ENCODE measurements at regions not wholly inside any gene's neighbourhood (a gene's known extent, or its start where the extent isn't known, plus 50 kb on each side); places are given as distances from the start of the nearest gene placed in this dataset.

GRCh38 chr2:75822336-75822735 is 111.6 kb upstream of the GCFC2 start:
- no peak overlapping the region for H3K27ac Mint-ChIP-seq
- no peak for TF ChIP-seq CTCF (conservative IDR thresholded peaks at IDR 0.05)
- DNase-seq (ENCODE audit: extremely low spot score, unreplicated experiment), result no peak
- peaks cover 5% of the 10 kb centered on the region for H3K9me3 Mint-ChIP-seq
- no peaks in the 10 kb centered on the region for H3K36me3 Mint-ChIP-seq
- no peaks in the 10 kb centered on the region for H3K4me1 Mint-ChIP-seq (ENCODE audit: unreplicated experiment)
- no peaks in the 10 kb centered on the region for H3K27me3 Mint-ChIP-seq
- H3K4me3 Mint-ChIP-seq, result no peak overlapping the region

GRCh38 chr2:75820693-75821092 is 110.0 kb upstream of the GCFC2 start:
- no peak for DNase-seq (ENCODE audit: extremely low spot score, unreplicated experiment)
- Mint-ChIP-seq H3K4me1 (ENCODE audit: unreplicated experiment) (no peaks in the 10 kb centered on the region), H3K27me3 (no peaks in the 10 kb centered on the region), H3K9me3 (peaks cover 5% of the 10 kb centered on the region), H3K4me3 (no peak overlapping the region), H3K36me3 (no peaks in the 10 kb centered on the region), H3K27ac (no peak overlapping the region)
- no peak for TF ChIP-seq CTCF (conservative IDR thresholded peaks at IDR 0.05)

- peaks cover 6% of the 10 kb centered on the region for H3K4me1 Mint-ChIP-seq (ENCODE audit: unreplicated experiment)
- no peaks in the 10 kb centered on the region for H3K9me3 Mint-ChIP-seq
- no peak for DNase-seq (ENCODE audit: extremely low spot score, unreplicated experiment)
- no peaks in the 10 kb centered on the region for H3K36me3 Mint-ChIP-seq
- H3K27ac Mint-ChIP-seq, result peak overlapping the region; percentile 74
- no peak for TF ChIP-seq CTCF (conservative IDR thresholded peaks at IDR 0.05)
- H3K4me3 Mint-ChIP-seq, result peak overlapping the region; percentile 4
- no peaks in the 10 kb centered on the region for H3K27me3 Mint-ChIP-seq
Observed at GRCh38 chr2:75810611-75811330, 100.1 kb upstream of the GCFC2 start.

- TF ChIP-seq CTCF (conservative IDR thresholded peaks at IDR 0.05), result no peak
- H3K27ac Mint-ChIP-seq, result peak overlapping the region; percentile 91
- DNase-seq (ENCODE audit: extremely low spot score, unreplicated experiment), result no peak
Observed at GRCh38 chr2:75808793-75809535, 98.2 kb upstream of the GCFC2 start.

GRCh38 chr2:75807992-75808391 is 97.3 kb upstream of the GCFC2 start:
- no peaks in the 10 kb centered on the region for H3K27me3 Mint-ChIP-seq
- no peak for TF ChIP-seq CTCF (conservative IDR thresholded peaks at IDR 0.05)
- no peaks in the 10 kb centered on the region for H3K36me3 Mint-ChIP-seq
- H3K4me1 Mint-ChIP-seq (ENCODE audit: unreplicated experiment), result peaks cover 6% of the 10 kb centered on the region
- H3K9me3 Mint-ChIP-seq, result no peaks in the 10 kb centered on the region
- peak overlapping the region; percentile 54 for H3K4me3 Mint-ChIP-seq
- H3K27ac Mint-ChIP-seq, result peak overlapping the region; percentile 90
- DNase-seq (ENCODE audit: extremely low spot score, unreplicated experiment), result no peak

More at GRCh38 chr2:75808793-75809535, 98.2 kb upstream of the GCFC2 start:
- H3K36me3 Mint-ChIP-seq, result no peaks in the 10 kb centered on the region
- H3K4me3 Mint-ChIP-seq, result no peak overlapping the region
- H3K4me1 Mint-ChIP-seq (ENCODE audit: unreplicated experiment), result peaks cover 6% of the 10 kb centered on the region
- no peaks in the 10 kb centered on the region for H3K9me3 Mint-ChIP-seq
- no peaks in the 10 kb centered on the region for H3K27me3 Mint-ChIP-seq

All from type B pancreatic cell (in vitro differentiated cells).